K562 (cell line): ENCODE measurements at regions not wholly inside any gene's neighbourhood (a gene's known extent, or its start where the extent isn't known, plus 50 kb on each side); places are given as distances from the start of the nearest gene placed in this dataset.

Experiments
- ATAC-seq: fragments of 200-7000 bp; cut with Tn5 transposase; 3 replicates; pipeline ENCODE4 v1.9.1; 2020; ENCODE audit warnings: moderate library complexity
- BruUV-seq: library from RNA; stranded (reverse); fragments of 400-500 nt; replicated peaks from 2 replicates; lab custom pipeline; 2021; lab: Mats Ljungman, UMichigan
- CTCF ChIA-PET: fragments of 300-600 bp; formaldehyde crosslinking; extraction: SDS; loops from one replicate; lab custom pipeline; 2021; ENCODE audit warnings: low intra/inter-chr PET ratio; lab: Yijun Ruan, JAX
- POLR2A ChIA-PET: fragments of 300-600, 350-650 bp; sonication (Branson Sonifier 250); formaldehyde crosslinking; extraction: SDS; loops from one replicate; lab custom pipeline; 2021; ENCODE audit warnings: antibody characterized with exemption, inconsistent platforms; lab: Yijun Ruan, JAX
- DNase-seq, 4 experiments: peaks; one replicate each; pipeline versions ENCODE4 v3.0.0 to v3.0.0-alpha.2; 2011 to 2018; ENCODE audit warnings: low spot score in 3 of 4, mixed read lengths in 3 of 4; ENCODE audit errors: extremely low read depth in 1 of 4
- FAIRE-seq: peaks from 2 replicates; lab custom pipeline; 2011; peaks lifted over from hg19 to GRCh38; lab: Jason Lieb, UNC
- H2AFZ ChIP-seq: 2 replicates; pipeline ENCODE4 v1.6.0; 2011; ENCODE audit warnings: low read depth, low read length, control low read depth, inconsistent platforms
- H3K27ac ChIP-seq: fragments of 200-600 bp; 3 replicates; pipeline ENCODE4 v1.8.0; 2011; ENCODE audit warnings: low read depth, mild to moderate bottlenecking, control low read depth, inconsistent platforms, low read length, moderate library complexity, mixed read lengths; ENCODE audit errors: extremely low read depth
- H3K27me3 ChIP-seq, 2 experiments: fragments of 300-600 bp in 1 of 2; 2 replicates in 1 of 2; 3 replicates in 1 of 2; pipeline versions ENCODE4 v1.6.0 to v1.8.0; 2011; ENCODE audit warnings: inconsistent platforms in 2 of 2, low read length in 2 of 2, mild to moderate bottlenecking in 1 of 2, mixed read lengths in 1 of 2, moderate library complexity in 1 of 2; ENCODE audit not compliant: control insufficient read depth in 2 of 2, insufficient read depth in 2 of 2
- H3K36me3 ChIP-seq: fragments of 300-600 bp; 3 replicates; pipeline ENCODE4 v1.8.0; 2011; ENCODE audit warnings: mild to moderate bottlenecking, low read length, inconsistent platforms; ENCODE audit not compliant: control insufficient read depth, insufficient read depth
- H3K4me1 ChIP-seq, 2 experiments: fragments of 200-600 bp in 1 of 2; replicated peaks in 1 of 2; 2 replicates in 1 of 2; 3 replicates in 1 of 2; pipeline versions ENCODE4 v1.5.1 to v1.8.0; 2011; ENCODE audit warnings: inconsistent platforms in 2 of 2, low read length in 2 of 2, mild to moderate bottlenecking in 1 of 2, mixed read lengths in 1 of 2, moderate library complexity in 1 of 2; ENCODE audit not compliant: control insufficient read depth in 2 of 2, insufficient read depth in 2 of 2
- H3K4me2 ChIP-seq: 2 replicates; pipeline ENCODE4 v1.6.1; 2011; ENCODE audit warnings: low read length, control low read depth, inconsistent platforms, mixed read lengths; ENCODE audit not compliant: insufficient read depth
- H3K4me3 ChIP-seq: fragments of 200-600 bp; sonication (generic), shearing (Covaris generic); 2 replicates; pipeline ENCODE4 v1.5.1; 2016; ENCODE audit warnings: control low read depth, inconsistent platforms
- H3K79me2 ChIP-seq: fragments of 200-600 bp; 3 replicates; pipeline ENCODE4 v1.8.0; 2011; ENCODE audit warnings: low read length, inconsistent platforms; ENCODE audit not compliant: control insufficient read depth, insufficient read depth
- H3K9ac ChIP-seq, 2 experiments: 2 replicates each; pipeline versions ENCODE4 v1.6.0 to v1.6.1; 2011; ENCODE audit warnings: low read depth in 2 of 2, low read length in 2 of 2, control low read depth in 1 of 2, inconsistent platforms in 1 of 2, mild to moderate bottlenecking in 1 of 2, mixed read lengths in 1 of 2; ENCODE audit not compliant: insufficient read depth in 1 of 2
- H3K9me1 ChIP-seq: one replicate; pipeline ENCODE4 v1.6.0; 2011; ENCODE audit warnings: inconsistent platforms, mild to moderate bottlenecking, low read length, moderate library complexity; ENCODE audit not compliant: control insufficient read depth, insufficient read depth
- H3K9me3 ChIP-seq: replicated peaks from 2 replicates; pipeline ENCODE4 v1.5.1; 2011; ENCODE audit warnings: low read depth, low read length, inconsistent platforms; ENCODE audit not compliant: control insufficient read depth, insufficient read depth
- H4K20me1 ChIP-seq: replicated peaks from 2 replicates; pipeline ENCODE4 v1.6.1; 2011; ENCODE audit warnings: low read length, inconsistent platforms, mixed read lengths; ENCODE audit not compliant: control insufficient read depth, insufficient read depth
- FOXJ2 ChIP-seq: fragments of 200-800 bp; sonication (Bioruptor generic); IDR thresholded peaks from 2 replicates; pipeline ENCODE4 v1.6.1; 2016; ENCODE audit warnings: missing genetic modification characterization, missing compliant biosample characterization
- HES1 ChIP-seq: fragments of 450-650 bp; IDR thresholded peaks from 2 replicates; pipeline ENCODE4 v1.6.1; 2016; ENCODE audit warnings: low read depth, mild to moderate bottlenecking, moderate library complexity
- NCOA1 ChIP-seq: fragments of 450-650 bp; IDR thresholded peaks from 2 replicates; pipeline ENCODE4 v1.6.1; 2016; ENCODE audit warnings: low read depth
- NKRF ChIP-seq: fragments of 450-650 bp; IDR thresholded peaks from 2 replicates; pipeline ENCODE4 v1.6.1; 2016; ENCODE audit warnings: borderline replicate concordance
- PURB ChIP-seq: sonication (generic); formaldehyde crosslinking; IDR thresholded peaks from 2 replicates; pipeline ENCODE4 v1.9.0; 2021; ENCODE audit warnings: low read depth, mild to moderate bottlenecking, missing genetic modification reagents
- TEAD2 ChIP-seq: fragments of 450-650 bp; IDR thresholded peaks from 2 replicates; pipeline ENCODE4 v1.6.1; 2016; ENCODE audit warnings: missing genetic modification characterization, control low read depth, missing compliant biosample characterization
- ZBTB7A ChIP-seq: IDR thresholded peaks from 2 replicates; pipeline ENCODE4 v1.6.1; 2011; ENCODE audit warnings: low read depth, mild to moderate bottlenecking, low read length, moderate library complexity, borderline replicate concordance; ENCODE audit not compliant: control insufficient read depth
- ZNF395 ChIP-seq: fragments of 200-800 bp; sonication (Bioruptor generic); IDR thresholded peaks from 2 replicates; pipeline ENCODE4 v1.6.1; 2017; ENCODE audit warnings: missing genetic modification characterization, missing compliant biosample characterization
- ZNF408 ChIP-seq: fragments of 250-450 bp; sonication (Bioruptor Pico); IDR thresholded peaks from 2 replicates; pipeline ENCODE4 v1.4.0; 2020; ENCODE audit warnings: low read depth, mild to moderate bottlenecking, moderate library complexity
- ZNF431 ChIP-seq: sonication (generic); formaldehyde crosslinking; IDR thresholded peaks from 2 replicates; pipeline ENCODE4 v1.8.0; 2022; ENCODE audit warnings: mild to moderate bottlenecking, missing genetic modification reagents
- ZNF586 ChIP-seq: fragments of 450-650 bp; formaldehyde crosslinking; conservative IDR thresholded peaks from 2 replicates; pipeline ENCODE4 v1.4.0; 2020; ENCODE audit warnings: mild to moderate bottlenecking, moderate library complexity
- ZSCAN29 ChIP-seq: fragments of 450-650 bp; IDR thresholded peaks from 2 replicates; pipeline ENCODE4 v1.6.1; 2017
- WGBS: fragments of 100-300 bp; shearing (Covaris generic); methylation state at CpG from one replicate; pipeline ENCODE4 v1.1.6; 2016; ENCODE audit warnings: low coverage, mixed read lengths; ENCODE audit not compliant: insufficient coverage; ENCODE audit errors: missing lambda C conversion rate; 5-methylcytosine and 5-hydroxymethylcytosine counted together
- in situ Hi-C: fragments of 300-500 bp; cut with MboI; formaldehyde crosslinking; loops from 4 replicates; pipeline ENCODE4 v1.15.0; 2018; ENCODE audit warnings: inconsistent platforms, mixed read lengths
- intact Hi-C: fragments of 100-400 bp; cut with micrococcal nuclease; formaldehyde crosslinking; loops from 2 replicates; pipeline ENCODE4 v1.14.2; 2022
- TF ChIP-seq, protein P1 (sequence below): fragments of 450-650 bp; IDR thresholded peaks from 2 replicates; pipeline ENCODE4 v1.6.1; 2018; ENCODE audit warnings: mild to moderate bottlenecking, low read depth; ENCODE audit not compliant: partially characterized antibody

DNA sequence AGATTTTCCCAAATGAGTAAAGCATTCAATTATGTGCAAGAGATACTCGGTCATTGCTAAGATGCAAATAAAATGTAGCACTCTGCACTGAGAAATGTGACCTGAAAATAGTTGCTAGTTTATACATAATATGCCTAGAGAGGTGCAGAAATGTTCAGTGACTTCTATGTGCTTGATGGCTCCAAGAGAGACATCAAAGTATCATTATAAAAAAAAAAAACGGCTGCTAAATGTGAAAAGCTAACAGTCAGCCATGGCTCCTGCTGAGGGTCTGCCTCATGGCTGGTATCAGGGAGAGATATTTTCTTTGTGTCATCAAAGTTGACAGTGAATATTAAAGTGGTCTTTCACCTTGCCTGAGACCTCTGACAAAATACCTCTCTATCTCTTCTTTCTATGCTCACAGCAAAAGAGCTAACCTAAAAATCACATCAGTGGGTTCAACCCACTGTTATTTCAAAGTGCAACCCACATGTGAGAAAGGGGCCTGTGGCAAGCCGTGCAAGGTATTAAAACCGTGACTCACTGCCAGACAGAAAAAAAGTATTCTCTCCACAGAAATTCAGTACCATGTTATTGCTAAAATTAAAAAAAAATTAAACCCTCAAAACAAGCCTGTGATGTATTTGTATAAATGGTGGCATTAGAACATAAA, 259.0 kb downstream of the HIVEP2 start:
- peaks cover 0 to 4% of the 10 kb centered on the region in 2 experiments; a peak in 2 of 5 replicates for H3K27me3 ChIP-seq
- FAIRE-seq (no peak), DNase-seq (no peak), ATAC-seq (no peak)
- no peaks in the 10 kb centered on the region for H3K4me1 ChIP-seq
- in situ Hi-C loops (loop anchor here (25.0 kb wide), 1 partner anchor 601 kb away; no protein-coding TSS in a partner anchor), intact Hi-C loops (no loop called here)
- H3K4me3 ChIP-seq, result no peak overlapping the region
- 1% methylated on average over 4 of the region's 4 CpGs for WGBS
- no peak overlapping the region for H2AFZ ChIP-seq
- no peaks in the 10 kb centered on the region for H3K79me2 ChIP-seq
- no peaks in the 10 kb centered on the region for H3K36me3 ChIP-seq
- no TSS peak for BruUV-seq
- no peaks in the 10 kb centered on the region for H3K9me1 ChIP-seq
- no peak overlapping the region for H3K4me2 ChIP-seq
- POLR2A ChIA-PET, result interaction anchor here (0.6 kb wide), 1 partner anchor 58 kb away, joined by 3 read pairs; no protein-coding TSS in a partner anchor
- no peaks in the 10 kb centered on the region for H4K20me1 ChIP-seq
- H3K9ac ChIP-seq, result no peak overlapping the region
- H3K9me3 ChIP-seq, result no peaks in the 10 kb centered on the region
- CTCF ChIA-PET, result no interaction called here
- H3K27ac ChIP-seq, result no peak overlapping the region
- TF ChIP-seq ZBTB7A (no peak), HES1 (no peak), ZNF395 (CRISPR knock-in tag) (no peak), ZNF431 (CRISPR knock-in tag) (no peak), NCOA1 (no peak), ZSCAN29 (no peak), TEAD2 (tag) (no peak), ZNF586 (CRISPR knock-in tag) (no peak), PURB (CRISPR knock-in tag) (no peak), FOXJ2 (tag) (no peak), ZNF408 (no peak), NKRF (no peak)
- TF ChIP-seq, protein P1, sequence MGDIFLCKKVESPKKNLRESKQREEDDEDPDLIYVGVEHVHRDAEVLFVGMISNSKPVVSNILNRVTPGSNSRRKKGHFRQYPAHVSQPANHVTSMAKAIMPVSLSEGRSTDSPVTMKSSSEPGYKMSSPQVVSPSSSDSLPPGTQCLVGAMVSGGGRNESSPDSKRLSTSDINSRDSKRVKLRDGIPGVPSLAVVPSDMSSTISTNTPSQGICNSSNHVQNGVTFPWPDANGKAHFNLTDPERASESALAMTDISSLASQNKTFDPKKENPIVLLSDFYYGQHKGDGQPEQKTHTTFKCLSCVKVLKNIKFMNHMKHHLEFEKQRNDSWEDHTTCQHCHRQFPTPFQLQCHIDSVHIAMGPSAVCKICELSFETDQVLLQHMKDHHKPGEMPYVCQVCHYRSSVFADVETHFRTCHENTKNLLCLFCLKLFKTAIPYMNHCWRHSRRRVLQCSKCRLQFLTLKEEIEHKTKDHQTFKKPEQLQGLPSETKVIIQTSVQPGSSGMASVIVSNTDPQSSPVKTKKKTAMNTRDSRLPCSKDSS, result no peak
